ENCODE measurements at regions not wholly inside any gene's neighbourhood (a gene's known extent, or its start where the extent isn't known, plus 50 kb on each side); places are given as distances from the start of the nearest gene placed in this dataset.
"Not testable (repeated sequence)": the region's sequence is repeated elsewhere in the genome, so short reads cannot be mapped to it uniquely, and the experiment has no call there.

GRCh38 chr4:60683973-60684372, 516.2 kb upstream of the ADGRL3 start:
- 35 to 43% (median 42%) methylated on average over 2 of the region's 2 CpGs for WGBS, 4 donors
- DNase-seq = no peak
- Histone ChIP-seq H3K9me3 (replicated peaks in 1 of 3) (no peaks in the 10 kb centered on the region), H3K27ac (no peak overlapping the region), H3K27me3 (no peaks in the 10 kb centered on the region), H3K36me3 (replicated peaks in 1 of 2) (no peaks in the 10 kb centered on the region), H3K4me3 (no peak overlapping the region), H3K4me1 (replicated peaks in 1 of 2) (no peaks in the 10 kb centered on the region)
- TF ChIP-seq CTCF (IDR thresholded peaks at IDR 0.05) = no peak
- no peak for TF ChIP-seq POLR2A (IDR thresholded peaks at IDR 0.05)
- intact Hi-C loops (cut with DNase I) = no loop called here

GRCh38 chr4:60696062-60696461, 504.1 kb upstream of the ADGRL3 start:
- H3K27me3 ChIP-seq; H3K4me1 ChIP-seq (replicated peaks in 1 of 2); intact Hi-C loops (cut with DNase I); H3K9me3 ChIP-seq (replicated peaks in 1 of 3); H3K4me3 ChIP-seq; H3K27ac ChIP-seq; DNase-seq; H3K36me3 ChIP-seq (replicated peaks in 1 of 2): not testable (repeated sequence)
- WGBS, 4 donors = 69 to 88% (median 85%) methylated on average over 4 to 5 of the region's 5 CpGs

GRCh38 chr4:60709061-60709460, 491.1 kb upstream of the ADGRL3 start:
- no peak for TF ChIP-seq CTCF (IDR thresholded peaks at IDR 0.05)
- no peak for TF ChIP-seq POLR2A (IDR thresholded peaks at IDR 0.05)

GRCh38 chr4:60718874-60719273, 481.3 kb upstream of the ADGRL3 start:
- DNase-seq = no peak
- TF ChIP-seq CTCF (IDR thresholded peaks at IDR 0.05) = no peak
- TF ChIP-seq POLR2A (IDR thresholded peaks at IDR 0.05) = no peak
- Histone ChIP-seq H3K27me3 (no peaks in the 10 kb centered on the region), H3K36me3 (replicated peaks in 1 of 2) (no peaks in the 10 kb centered on the region), H3K4me3 (no peak overlapping the region), H3K9me3 (replicated peaks in 1 of 3) (peaks cover 0 to 4% (median 0%) of the 10 kb centered on the region in 3 donors), H3K4me1 (replicated peaks in 1 of 2) (peaks cover 0 to 7% of the 10 kb centered on the region in 2 donors), H3K27ac (no peak overlapping the region)
- WGBS, 4 donors = 54 to 71% (median 67%) methylated on average over 1 of the region's 1 CpG
- intact Hi-C loops (cut with DNase I) = no loop called here

More at GRCh38 chr4:60709061-60709460, 491.1 kb upstream of the ADGRL3 start:
- DNase-seq = no peak
- no peaks in the 10 kb centered on the region for H3K27me3 ChIP-seq
- WGBS, 4 donors = 88 to 93% (median 91%) methylated on average over 2 of the region's 2 CpGs
- intact Hi-C loops (cut with DNase I) = no loop called here
- H3K9me3 ChIP-seq (replicated peaks in 1 of 3) = no peaks in the 10 kb centered on the region
- H3K27ac ChIP-seq = no peak overlapping the region
- no peaks in the 10 kb centered on the region for H3K36me3 ChIP-seq (replicated peaks in 1 of 2)
- no peaks in the 10 kb centered on the region for H3K4me1 ChIP-seq (replicated peaks in 1 of 2)
- no peak overlapping the region for H3K4me3 ChIP-seq

- intact Hi-C loops (cut with DNase I) = no loop called here
- Histone ChIP-seq H3K4me1 (replicated peaks in 1 of 2) (peaks cover 0 to 14% of the 10 kb centered on the region in 2 donors), H3K9me3 (replicated peaks in 1 of 3) (peaks cover 0 to 4% (median 0%) of the 10 kb centered on the region in 3 donors), H3K4me3 (no peak overlapping the region), H3K27me3 (no peaks in the 10 kb centered on the region), H3K36me3 (replicated peaks in 1 of 2) (no peaks in the 10 kb centered on the region), H3K27ac (no peak overlapping the region)
- TF ChIP-seq POLR2A (IDR thresholded peaks at IDR 0.05) (no peak), CTCF (IDR thresholded peaks at IDR 0.05) (no peak)
- WGBS, 4 donors = 12 to 28% (median 14%) methylated on average over 1 of the region's 1 CpG
- no peak for DNase-seq
Measured at GRCh38 chr4:60721685-60722084, 478.4 kb upstream of the ADGRL3 start.
